UCSD-AML1 (cell line): ENCODE measurements at regions not wholly inside any gene's neighbourhood (a gene's known extent, or its start where the extent isn't known, plus 50 kb on each side); places are given as distances from the start of the nearest gene placed in this dataset.
"Not testable (repeated sequence)": the region's sequence is repeated elsewhere in the genome, so short reads cannot be mapped to it uniquely, and the experiment has no call there.

ENCODE experiments used
- DNase-seq: peaks from one replicate; lab custom pipeline; 2025; ENCODE audit not compliant: unreplicated experiment; lab: John Stamatoyannopoulos, UW

DNA sequence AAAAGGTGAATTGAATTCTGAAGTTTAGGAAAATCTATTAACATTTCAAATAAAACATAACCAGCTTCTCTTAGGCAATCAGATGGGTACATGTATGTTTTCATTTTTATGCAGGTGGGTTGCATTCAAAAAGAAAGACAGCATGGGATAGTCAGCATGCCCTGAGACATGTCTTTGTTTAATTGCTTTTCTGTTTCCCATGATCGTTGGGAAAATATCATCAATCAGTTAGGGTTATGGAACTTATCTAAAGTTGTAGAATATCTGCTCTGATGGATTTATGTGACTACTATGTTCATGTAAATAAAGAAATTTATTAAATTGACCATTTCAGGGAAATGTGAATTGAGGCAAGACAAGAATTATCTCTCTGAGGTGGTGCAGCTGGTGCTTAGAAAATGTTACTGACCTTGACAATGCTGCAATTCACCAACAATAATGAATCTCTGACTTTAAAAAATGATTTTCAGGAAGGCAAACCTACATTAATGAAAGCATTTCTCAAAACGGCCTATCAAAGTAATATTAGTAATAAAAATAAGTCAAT lies 112.7 kb downstream of the RFPL4B start:
- DNase-seq: no peak

DNA sequence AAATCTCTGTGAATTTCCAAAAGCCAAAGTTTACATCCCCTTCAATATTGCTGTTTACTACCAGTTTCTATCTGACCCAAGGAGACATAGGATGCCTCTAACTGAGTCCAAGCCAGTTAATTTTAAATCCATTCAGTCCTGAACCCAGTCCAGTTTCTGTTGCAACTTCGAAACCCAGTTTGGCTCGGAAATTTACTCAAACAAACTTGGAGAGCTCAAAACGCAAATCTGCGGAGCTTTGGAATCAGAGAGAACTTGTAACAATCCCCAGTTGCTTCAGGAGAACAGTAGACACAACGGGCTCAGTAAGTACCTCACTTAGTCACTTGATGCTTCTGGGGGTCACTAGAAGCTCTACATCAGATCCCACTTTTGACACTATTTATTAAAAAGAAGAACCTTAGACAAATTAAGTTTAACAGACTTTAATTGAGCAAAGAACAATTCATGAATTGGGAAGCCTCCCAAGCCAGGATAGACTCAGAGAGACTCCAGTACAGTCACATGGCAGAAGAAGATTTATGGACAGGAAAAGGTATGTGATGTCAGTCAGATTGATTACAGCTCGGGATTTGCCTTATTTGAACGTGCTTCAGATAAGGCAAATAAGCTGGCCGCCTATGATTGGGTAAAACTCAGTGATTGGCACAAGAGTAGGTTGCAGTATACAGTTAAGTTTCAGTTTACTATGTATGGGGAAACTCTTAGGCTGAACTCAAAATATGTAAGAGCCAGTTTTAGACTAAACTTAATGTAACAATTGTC lies 118.0 kb downstream of the RFPL4B start:
- no peak for DNase-seq

DNA sequence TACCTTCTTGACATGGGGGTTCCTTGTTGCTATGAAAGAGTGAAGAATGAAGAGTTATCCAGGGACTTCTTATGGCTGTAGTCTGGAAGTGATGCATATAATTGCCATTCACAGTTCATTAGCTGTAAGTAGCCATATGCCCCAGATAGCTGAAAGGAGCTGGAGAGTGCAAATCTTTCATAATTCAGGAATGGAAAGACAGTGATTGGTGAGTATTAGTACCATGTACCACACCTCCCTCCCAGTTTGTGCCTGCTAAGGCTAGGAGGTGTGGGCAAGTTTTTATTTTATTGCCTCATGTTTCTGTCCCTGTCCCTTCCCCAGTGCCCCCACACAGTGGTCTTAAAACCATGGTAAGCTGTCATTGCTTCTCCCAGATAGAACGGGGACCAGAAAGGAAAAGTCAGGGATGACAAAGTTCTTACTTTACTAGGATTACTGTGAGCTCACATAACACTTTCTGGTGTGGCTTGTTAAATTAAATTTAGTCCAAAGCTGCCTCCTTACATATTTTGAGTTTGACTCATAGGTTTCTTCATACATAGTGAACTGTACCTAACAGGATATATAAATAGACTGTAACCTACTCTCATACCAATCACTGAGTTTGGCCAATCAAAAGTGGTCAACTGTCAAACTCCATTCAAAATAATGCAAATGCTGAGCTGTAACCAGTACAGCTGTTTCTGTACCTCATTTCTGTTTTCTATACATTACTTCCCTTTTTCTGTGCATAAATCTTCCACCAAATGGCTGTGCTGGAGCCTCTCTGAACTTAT lies 119.4 kb downstream of the RFPL4B start:
- DNase-seq: no peak

DNA sequence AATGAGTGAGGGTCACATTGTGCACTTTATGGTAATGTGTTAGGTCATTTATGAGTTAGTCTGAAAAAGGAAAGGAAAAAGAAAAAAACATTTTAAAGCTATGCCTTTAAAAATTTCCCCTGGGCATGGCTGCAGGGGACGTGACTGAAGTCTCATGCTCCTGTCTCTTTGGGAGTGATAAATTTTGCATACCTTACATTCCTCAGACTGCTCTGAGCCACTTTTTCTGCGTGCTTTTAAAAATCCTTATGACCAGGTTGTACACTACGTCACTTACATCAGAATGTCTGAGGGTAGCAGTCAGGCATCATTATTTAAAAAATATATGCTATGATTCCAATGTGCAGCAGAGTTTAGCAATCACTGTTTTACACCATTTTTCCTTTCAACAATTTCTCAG lies 121.2 kb downstream of the RFPL4B start:
- no peak for DNase-seq

DNA sequence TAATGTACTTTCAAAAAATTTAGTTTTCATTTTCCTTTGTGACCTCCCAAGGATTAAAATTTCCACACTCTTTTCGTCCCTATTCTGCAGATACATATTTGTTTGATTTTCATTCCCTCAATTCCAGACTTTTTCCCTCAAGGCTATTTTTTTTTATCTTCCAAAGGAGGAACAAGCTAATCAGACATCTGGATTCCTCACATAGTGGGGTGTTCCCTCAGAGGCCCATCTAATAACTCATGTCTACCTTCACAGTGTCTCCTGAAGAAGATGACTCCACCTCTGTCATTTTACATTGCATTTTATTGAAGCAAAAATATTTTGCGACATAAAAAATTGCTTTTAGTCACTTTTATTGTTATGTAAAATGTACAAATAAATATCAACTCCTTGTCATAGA lies 122.2 kb downstream of the RFPL4B start:
- no peak for DNase-seq

DNA sequence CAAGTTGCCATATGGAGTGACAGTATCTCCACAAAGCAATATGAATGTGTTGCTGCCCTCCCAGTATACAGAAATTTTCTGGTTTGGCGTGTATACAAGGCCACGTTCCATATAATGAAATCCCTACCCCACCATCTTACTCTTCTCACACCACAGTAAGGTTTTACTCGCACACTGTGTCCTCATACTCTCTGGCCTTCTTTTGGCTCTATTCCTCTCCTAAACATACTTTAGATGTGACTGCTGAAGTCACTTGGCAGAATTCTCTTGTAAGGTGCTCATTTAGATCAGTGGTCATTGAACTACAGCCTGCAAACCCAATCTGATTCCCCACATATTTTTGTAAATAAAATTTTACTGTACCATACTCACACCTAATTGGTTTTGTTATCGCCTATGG lies 123.2 kb downstream of the RFPL4B start:
- no peak for DNase-seq

DNA sequence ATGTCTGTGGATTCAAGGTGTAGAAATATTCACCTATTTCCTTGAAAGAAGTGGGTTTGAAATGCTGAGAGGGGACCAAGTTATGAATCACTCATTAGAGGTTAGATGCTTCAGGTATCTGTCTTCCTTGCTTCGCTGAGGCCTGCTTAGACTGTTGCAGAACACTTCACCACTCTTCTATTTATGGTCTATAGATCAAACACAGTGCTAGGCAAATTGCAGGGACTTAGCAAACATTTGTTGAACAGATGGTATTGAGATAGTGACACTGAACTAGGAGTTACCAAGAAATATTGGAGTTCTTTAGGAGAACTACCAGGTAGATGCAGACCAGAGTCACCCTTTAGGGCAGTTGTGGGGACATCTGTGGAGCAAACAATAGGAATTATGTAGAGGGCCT lies 123.8 kb downstream of the RFPL4B start:
- no peak for DNase-seq

DNA sequence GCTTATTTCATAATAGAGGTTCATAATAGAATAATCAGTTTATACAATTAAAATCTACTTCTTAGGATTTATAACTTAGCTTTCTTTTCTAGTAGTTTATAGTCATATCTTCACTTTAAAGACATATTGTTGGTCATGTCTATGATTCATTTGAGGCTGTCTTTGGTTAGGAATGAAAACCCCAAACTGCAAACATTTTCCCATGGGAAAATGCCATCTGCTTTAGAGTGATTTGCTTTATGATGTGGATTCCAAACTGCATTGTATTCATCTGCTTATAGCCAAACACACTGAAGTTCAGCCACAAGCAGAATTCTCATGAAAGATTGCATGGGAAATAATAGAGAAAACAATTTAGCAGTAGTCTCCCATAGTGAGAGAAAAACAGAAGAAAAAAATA lies 128.0 kb downstream of the RFPL4B start:
- DNase-seq: no peak

DNA sequence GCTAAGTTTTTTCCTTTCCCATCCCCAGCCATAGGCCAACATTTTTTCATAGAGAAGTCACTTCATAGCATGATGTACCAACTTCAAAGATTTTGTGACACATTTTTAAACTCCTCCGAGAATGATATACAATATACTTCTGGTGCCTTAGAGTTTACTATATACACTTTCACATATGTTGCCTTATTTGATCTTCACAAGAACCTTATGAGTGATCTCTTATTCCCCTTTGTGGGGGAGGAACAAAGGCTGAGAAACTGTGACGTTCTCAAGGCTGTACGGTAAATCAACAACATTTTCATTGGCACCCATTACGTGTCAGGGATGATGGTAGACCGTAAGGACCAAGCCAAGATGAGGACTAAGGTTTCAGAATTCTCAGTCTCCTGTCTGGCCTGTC lies 130.0 kb downstream of the RFPL4B start:
- DNase-seq: no peak

DNA sequence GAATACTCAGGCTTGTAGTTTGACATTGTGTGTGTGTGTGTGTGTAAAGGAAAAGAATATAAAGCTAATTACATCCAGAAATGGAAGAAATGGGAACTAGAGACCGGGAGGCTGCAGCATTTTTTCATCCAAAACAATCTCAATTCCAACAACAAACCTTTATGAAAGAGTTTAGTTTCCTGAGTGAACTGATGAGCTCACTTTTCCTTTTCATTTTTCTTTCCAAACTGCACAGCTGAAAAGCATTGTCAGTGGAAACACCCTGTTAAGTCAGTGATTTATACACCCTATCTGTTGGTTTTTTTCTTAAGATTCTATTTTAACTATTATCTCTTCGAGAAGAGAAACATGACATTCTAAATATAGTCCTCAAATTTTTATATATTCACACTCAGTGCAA lies 130.9 kb downstream of the RFPL4B start:
- no peak for DNase-seq

DNA sequence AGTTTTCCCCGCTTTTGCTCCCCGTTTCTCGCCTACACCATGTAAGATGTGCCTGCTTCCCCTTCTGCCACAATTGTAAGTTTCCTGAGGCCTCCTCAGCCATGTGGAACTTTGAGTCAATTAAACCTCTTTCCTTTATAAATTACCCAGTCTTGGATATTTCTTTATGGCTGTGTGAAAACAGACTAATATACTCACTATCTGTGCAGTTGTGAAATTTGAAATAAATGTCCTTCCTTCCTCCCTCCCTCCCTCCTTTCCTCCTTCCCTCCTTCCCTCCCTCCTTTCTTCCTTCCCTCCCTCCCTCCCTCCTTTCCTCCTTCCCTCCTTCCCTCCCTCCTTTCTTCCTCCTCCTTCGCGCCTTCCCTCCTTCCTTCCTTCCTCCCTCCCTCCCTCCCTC lies 132.8 kb downstream of the RFPL4B start:
- not testable (repeated sequence) for DNase-seq

DNA sequence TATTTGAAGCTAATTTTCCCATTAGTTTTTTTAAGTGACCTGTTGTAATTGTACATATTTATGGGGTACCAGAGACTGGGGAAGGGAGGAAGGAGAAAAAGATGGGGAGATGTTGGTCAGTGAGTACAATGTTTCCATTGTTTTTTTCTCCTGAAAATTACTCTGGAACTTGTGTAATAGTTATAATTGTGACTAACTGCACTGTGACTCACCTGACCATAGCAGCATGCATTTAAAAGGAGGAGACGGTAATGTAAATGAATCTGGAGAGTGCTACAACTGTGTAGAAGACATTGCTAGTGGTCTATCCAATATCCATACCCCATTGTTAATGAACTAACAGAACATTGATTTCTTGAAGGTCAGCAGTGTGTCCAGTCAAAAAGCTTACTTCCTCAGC lies 133.4 kb downstream of the RFPL4B start:
- no peak for DNase-seq

DNA sequence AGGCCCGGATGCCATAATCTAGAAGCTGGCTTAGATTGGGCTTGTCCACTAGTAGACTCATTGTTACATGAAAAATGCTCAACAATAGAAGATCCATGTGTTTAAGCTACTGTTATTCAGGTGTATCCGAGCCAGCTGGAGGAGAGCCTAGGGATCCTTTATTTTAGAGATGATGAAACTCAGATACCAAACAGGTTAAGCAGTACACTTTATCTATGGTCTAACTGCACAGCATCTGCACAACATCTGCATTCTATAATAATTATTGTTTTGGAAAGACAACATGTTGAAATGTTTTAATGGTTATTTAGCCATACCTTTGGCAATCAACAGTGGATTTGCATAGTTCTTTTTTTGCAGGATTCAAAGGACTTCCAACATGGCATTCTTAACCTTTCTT lies 134.1 kb downstream of the RFPL4B start:
- DNase-seq: no peak

DNA sequence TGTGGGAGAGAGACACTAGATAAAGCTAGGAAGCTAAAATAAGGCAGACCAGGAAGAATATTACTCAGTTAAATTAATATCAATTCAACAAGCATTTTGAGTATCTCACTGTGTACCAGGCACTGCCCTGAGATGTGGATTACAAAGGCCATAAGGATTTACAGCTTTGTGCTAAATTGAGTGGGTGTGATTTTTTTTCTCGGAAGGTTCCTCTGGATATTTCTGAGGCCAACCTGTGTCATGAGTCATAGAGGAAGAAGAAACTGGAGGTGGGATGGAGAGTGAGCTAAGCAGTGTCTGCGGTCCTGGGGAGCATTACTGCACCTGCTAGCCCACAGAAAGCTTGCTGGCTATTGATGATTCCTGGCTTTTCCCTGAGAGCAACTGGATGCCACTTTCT lies 135.2 kb downstream of the RFPL4B start:
- DNase-seq: no peak

DNA sequence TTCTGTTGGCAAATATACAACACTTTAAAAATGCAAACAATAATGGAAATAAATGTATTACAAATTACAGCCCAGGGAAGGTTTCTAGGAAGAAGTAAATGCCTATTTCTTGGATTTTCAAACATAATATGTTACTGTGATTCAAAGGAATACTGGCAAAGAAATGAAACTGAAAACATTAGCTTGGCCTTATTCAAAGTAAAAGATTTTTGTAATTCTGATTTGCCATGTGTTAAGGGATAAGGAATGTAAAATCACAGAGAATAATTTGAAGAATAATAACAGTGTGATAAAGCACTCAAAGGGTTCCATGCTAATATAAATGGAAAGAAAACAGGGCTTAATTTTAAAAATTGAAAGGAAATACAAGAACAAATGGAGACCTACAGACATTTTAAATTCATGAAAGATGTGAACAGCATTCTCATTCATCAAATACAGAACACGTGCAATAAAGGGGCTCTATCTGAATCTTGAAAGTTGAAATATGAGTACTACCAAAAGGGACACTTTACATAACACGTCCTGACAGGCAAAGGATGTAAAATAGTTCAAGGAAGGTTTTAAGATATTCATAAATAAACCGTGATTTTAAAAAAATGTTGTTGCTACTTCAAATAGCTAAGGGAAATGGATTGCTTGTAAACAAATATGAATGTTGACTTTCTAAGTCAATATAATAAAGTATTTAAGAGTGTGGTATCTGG lies 138.1 kb downstream of the RFPL4B start:
- no peak for DNase-seq

DNA sequence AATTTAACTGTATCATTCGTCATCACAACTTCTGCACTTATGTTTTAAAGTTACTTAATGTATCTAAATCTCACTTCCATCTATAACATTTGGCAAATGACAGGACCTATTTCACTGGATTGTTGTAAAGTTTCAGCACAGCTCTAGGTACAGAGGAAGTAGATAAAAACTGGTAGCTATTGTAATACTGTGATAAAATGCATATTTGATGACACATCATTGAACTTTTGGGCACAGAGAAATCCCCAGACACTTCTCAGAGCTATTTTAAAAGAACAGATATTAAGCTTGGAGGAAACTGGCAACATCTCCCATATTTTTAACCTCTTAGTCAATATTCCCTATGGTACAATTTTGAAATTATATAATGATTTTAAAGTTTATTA lies 138.7 kb downstream of the RFPL4B start:
- DNase-seq: no peak

DNA sequence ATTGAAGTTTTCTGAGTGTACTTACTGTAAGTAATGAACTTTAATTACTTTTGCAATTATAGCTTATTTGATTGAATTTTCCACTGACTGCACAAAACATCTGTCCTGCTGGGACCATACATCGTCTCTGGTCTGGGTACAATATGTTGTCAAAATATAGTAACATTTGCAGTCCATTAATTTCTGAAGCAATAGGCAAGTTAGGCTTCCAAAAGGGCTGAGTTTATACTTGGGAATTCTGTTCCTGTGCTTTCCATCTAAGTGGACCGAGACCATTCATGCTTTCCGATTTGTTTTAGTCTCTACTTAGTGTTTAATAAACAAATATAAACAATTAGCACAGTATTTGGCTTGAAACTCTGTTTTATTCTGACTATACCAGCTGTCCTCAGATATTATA lies 139.3 kb downstream of the RFPL4B start:
- no peak for DNase-seq

DNA sequence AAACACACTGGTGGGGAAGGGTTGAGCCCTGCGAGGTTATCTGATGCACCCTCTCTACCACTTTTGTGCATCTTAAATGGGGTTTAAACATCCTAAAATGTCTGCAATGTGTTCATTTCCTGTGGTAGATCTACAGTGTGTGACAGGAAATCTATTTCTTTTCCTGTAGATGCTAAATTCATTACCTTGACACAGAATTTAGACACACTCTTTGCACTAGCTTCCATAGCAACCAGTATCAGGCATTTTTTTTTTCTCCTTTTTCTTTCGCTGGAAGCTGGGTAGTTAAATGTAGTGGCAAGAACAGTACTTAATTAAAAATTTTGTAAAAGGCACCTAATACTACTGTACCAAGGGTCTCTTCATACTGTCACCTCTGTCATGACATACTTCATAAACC lies 141.1 kb downstream of the RFPL4B start:
- no peak for DNase-seq

DNA sequence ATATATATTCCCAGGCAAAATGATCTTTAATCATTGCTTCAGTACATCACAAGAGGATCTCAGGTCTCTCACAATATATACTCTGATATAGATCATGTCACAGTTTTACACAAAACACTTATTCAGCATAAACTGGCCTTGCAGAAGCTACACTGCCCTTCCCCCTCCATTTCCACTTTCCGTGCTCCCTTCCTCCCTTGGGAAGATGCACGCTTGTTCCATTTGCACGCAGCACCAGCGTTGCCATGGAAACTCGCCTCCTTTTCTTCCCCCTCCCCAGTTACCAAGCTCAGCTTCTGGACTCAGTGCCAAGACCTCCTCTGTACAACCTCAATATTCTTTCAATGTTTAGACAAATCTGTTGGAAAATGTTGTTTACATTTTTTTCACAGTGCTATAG lies 154.6 kb downstream of the RFPL4B start:
- no peak for DNase-seq

DNA sequence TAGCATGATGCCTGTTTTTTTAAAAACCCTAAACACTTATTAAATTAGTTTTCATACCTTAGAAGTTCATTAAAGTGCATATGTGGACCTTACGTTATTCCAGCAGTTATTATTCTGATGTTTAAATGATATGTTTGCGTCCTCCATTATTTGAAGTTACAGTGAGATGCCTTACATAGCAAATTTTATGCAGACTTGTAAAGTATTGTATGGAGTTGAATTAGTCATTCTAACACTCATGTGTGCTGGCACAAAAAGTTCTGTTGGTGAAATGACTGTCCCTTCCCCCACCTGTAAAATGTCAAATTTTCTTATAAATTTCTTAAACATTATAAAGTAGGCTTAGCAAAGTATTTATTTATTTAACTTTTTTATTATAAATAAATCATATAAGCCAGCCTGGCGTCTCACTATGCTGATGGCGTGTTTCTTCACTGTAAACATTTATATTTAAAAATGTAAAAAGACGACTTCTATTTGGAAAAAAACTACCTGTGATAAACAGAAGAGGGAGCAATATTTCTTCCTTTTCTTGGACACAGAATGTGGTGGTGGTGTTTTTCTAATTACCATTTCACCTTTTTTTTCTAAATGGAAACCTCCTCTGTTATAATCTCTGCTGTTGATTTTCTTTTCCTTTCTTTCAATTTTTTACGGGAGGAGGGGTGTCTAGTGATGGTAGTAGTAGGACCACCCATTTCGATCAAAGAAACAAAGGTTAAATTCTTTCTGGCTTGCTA lies 155.4 kb downstream of the RFPL4B start:
- no peak for DNase-seq

DNA sequence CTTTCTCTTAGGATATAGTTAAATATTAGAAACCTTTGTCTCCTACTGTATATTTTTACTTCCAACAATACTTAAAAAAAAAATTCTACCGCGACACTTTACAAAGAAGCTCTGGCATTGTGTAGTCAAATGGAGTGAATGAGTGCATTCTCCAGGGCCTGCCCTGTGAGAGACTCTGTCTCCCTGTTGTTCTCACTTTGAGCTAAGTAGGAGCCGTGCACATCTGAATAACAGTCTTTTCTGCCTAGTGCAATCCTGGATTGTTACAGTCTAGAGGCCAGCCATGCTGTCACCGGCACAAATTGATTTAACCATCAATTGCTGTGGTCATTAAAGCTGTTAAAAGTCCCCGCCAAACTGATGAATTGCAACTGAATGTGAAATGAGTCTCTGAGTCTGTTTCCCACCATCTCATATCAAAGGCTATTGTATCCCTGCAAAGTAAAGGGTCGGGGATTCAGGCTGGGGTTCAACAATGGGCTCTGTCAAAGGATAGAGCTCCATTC lies 156.0 kb downstream of the RFPL4B start:
- DNase-seq: no peak
